ENCODE measurements at regions not wholly inside any gene's neighbourhood (a gene's known extent, or its start where the extent isn't known, plus 50 kb on each side); places are given as distances from the start of the nearest gene placed in this dataset.

GRCh38 chr15:39503526-39503925 lies 77.4 kb upstream of the THBS1 start:
- TF ChIP-seq CTCF (conservative IDR thresholded peaks at IDR 0.05; ENCODE audit: low read depth, low read length): no peak
- TF ChIP-seq EZH2 (IDR thresholded peaks at IDR 0.05; ENCODE audit: borderline replicate concordance, low read depth, low read length, poor library complexity, severe bottlenecking): no peak
